ENCODE measurements at regions not wholly inside any gene's neighbourhood (a gene's known extent, or its start where the extent isn't known, plus 50 kb on each side); places are given as distances from the start of the nearest gene placed in this dataset.

DNA sequence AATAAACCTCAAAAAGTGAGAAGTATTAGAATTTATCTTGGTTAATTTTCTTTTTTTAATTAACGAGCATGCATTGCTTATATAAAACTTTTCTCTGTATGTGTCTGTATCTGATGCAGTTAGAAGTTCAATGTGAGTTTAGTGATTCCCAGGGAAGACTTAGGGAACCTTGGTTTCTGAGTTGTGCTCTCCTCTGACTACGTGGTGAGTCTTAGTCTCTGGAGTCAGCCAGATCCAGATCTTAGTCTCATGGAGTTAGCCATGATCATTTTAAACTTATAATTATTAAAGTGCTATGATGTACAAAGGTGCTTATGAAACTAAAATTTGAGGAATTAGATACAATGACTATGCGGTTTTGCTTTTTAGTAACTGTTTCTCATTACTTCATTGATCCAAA is 285.3 kb upstream of the DMRT1 start:
- TF ChIP-seq ZNF114 (CRISPR knock-in tag; IDR thresholded peaks at IDR 0.05) (no peak), NANOG (IDR thresholded peaks at IDR 0.05; ENCODE audit: borderline replicate concordance) (no peak), CREB1 (CRISPR knock-in tag; IDR thresholded peaks at IDR 0.05; ENCODE audit: low read depth) (no peak), POLR2AphosphoS5 (IDR thresholded peaks at IDR 0.05; ENCODE audit: low read depth) (no peak), EZH2 (IDR thresholded peaks at IDR 0.05; ENCODE audit: low read depth, unreplicated experiment) (no peak), EZH2phosphoT487 (IDR thresholded peaks at IDR 0.05; ENCODE audit: unreplicated experiment) (no peak), JUNB (IDR thresholded peaks at IDR 0.05; ENCODE audit: unreplicated experiment) (no peak), ZNF331 (CRISPR knock-in tag; IDR thresholded peaks at IDR 0.05; ENCODE audit: low read depth) (no peak), STAT1 (IDR thresholded peaks at IDR 0.05; ENCODE audit: unreplicated experiment) (no peak)
- TF ChIP-seq, protein P1, sequence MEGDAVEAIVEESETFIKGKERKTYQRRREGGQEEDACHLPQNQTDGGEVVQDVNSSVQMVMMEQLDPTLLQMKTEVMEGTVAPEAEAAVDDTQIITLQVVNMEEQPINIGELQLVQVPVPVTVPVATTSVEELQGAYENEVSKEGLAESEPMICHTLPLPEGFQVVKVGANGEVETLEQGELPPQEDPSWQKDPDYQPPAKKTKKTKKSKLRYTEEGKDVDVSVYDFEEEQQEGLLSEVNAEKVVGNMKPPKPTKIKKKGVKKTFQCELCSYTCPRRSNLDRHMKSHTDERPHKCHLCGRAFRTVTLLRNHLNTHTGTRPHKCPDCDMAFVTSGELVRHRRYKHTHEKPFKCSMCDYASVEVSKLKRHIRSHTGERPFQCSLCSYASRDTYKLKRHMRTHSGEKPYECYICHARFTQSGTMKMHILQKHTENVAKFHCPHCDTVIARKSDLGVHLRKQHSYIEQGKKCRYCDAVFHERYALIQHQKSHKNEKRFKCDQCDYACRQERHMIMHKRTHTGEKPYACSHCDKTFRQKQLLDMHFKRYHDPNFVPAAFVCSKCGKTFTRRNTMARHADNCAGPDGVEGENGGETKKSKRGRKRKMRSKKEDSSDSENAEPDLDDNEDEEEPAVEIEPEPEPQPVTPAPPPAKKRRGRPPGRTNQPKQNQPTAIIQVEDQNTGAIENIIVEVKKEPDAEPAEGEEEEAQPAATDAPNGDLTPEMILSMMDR (conservative IDR thresholded peaks at IDR 0.05; ENCODE audit: low read depth in 2 of 2) = no peak
- TF ChIP-seq, protein P2, sequence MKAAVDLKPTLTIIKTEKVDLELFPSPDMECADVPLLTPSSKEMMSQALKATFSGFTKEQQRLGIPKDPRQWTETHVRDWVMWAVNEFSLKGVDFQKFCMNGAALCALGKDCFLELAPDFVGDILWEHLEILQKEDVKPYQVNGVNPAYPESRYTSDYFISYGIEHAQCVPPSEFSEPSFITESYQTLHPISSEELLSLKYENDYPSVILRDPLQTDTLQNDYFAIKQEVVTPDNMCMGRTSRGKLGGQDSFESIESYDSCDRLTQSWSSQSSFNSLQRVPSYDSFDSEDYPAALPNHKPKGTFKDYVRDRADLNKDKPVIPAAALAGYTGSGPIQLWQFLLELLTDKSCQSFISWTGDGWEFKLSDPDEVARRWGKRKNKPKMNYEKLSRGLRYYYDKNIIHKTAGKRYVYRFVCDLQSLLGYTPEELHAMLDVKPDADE (IDR thresholded peaks at IDR 0.05) = no peak
- TF ChIP-seq, protein P3, sequence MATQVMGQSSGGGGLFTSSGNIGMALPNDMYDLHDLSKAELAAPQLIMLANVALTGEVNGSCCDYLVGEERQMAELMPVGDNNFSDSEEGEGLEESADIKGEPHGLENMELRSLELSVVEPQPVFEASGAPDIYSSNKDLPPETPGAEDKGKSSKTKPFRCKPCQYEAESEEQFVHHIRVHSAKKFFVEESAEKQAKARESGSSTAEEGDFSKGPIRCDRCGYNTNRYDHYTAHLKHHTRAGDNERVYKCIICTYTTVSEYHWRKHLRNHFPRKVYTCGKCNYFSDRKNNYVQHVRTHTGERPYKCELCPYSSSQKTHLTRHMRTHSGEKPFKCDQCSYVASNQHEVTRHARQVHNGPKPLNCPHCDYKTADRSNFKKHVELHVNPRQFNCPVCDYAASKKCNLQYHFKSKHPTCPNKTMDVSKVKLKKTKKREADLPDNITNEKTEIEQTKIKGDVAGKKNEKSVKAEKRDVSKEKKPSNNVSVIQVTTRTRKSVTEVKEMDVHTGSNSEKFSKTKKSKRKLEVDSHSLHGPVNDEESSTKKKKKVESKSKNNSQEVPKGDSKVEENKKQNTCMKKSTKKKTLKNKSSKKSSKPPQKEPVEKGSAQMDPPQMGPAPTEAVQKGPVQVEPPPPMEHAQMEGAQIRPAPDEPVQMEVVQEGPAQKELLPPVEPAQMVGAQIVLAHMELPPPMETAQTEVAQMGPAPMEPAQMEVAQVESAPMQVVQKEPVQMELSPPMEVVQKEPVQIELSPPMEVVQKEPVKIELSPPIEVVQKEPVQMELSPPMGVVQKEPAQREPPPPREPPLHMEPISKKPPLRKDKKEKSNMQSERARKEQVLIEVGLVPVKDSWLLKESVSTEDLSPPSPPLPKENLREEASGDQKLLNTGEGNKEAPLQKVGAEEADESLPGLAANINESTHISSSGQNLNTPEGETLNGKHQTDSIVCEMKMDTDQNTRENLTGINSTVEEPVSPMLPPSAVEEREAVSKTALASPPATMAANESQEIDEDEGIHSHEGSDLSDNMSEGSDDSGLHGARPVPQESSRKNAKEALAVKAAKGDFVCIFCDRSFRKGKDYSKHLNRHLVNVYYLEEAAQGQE (IDR thresholded peaks at IDR 0.05; ENCODE audit: unreplicated experiment) = no peak

All from GM23338 (cell line).